ENCODE measurements at regions not wholly inside any gene's neighbourhood (a gene's known extent, or its start where the extent isn't known, plus 50 kb on each side); places are given as distances from the start of the nearest gene placed in this dataset.
A peak's percentile ranks its signal among the peaks of the same experiment; 100 is the strongest.

DNA sequence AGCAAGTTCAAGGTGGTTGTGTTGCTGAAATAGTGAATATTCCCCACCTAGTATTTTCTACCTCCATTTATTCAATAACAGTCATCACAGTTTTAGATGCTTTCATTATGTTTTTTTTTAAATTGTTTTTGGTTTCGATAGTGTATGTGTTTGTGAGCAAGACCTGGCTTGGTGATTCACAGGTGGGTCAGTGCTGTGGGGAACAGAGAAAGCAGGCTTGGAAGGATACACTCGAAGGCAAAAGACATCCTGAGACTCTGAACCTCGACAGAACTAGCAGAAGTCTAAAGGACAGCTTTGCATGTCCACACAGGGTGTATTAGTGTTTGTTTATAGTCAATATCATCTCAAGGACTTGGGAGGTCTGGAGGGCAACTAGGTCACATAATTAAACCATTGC lies 551.5 kb downstream of the RIT2 start:
- no peak for DNase-seq

DNA sequence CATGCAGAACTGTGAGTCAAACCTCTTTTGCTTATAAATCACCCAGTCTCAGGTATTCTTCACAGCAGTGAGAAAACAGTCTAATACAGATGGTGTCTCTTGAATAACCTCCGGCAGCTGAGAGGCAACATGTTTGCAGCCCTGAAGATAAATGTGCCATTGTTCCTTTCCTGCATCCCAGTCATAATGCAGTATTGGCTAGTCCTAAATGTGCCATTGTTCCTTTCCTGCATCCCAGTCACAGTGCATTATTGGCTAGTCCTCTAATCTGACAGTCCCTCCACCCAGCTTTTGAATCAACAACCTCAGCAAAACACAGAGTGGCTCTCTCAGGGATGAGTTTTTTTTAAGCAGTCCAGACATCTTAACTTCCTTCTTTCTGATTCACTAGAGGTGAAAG lies 550.7 kb downstream of the RIT2 start:
- DNase-seq = no peak

DNA sequence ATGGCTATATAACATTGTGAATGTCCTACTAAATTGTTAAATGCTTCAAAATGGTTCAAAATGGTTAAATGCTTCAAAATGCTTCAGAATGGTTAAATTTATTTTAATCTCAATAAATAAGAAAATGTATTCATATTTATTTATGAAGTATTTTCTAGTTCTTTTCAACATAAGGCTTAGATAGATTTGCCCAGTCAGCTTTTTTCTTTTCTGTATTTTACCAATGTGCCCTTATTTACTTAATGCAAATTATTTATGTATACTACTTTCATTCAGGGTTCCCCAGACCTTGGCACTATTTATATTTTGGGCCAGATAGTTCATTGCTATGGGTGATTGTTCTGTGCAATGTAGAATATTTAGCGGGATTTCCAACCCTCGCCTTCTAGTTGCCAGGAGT lies 546.7 kb downstream of the RIT2 start:
- no peak for DNase-seq

DNA sequence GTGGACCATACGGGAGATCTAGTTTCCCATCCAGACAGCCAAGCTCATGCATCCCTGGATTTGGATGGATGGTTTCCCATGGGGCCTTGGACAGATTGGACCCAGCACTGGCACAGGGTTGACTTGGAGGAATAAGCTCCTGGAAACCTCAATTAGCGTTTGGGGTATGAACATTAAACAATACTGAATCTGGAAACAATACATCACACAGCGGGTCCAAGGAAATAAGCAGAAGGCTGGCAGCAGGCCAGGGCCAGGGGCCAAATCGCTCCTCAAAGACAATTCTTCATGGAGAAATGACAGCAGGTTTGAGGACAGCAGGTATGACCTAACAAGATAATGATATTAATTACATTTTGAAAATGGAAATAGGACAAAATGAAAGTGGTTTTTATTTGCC lies 540.6 kb downstream of the RIT2 start:
- DNase-seq = peak; percentile 19

DNA sequence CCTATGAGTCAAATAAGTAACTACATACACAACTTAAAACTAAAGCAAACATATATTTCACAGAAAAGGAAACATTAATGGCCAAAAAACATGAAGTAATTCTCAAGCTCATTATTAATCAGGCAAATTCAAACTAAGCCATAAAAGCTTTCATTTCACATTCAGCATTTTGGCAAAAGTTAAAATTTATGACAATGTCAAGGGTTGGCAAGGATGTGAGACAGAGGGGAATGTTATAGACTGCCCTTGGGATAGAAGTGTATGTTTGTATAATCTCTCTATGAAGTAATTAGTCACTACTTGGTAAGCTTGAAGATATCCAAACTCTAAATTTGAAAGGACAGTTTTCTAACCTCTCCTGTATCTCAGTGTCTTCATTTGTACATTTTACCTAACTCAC lies 539.4 kb downstream of the RIT2 start:
- no peak for DNase-seq

DNA sequence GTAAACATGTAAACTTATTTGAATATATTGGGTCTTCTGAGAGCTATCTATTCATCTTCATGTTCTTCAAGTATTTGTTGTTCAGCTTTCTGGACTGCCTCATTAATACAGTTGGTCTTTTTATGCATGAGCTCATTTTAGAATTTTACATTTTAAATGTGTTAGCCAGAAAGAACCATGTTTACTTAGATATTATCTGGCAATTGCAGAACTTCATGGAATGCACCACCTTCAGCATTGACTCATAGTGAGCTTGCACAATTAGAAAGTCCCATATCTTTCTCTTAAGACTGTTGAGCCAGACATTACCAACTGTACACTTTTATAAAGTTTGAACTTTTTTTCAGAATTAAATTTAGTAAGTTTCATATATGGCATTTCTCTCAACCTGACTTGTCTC lies 536.7 kb downstream of the RIT2 start:
- DNase-seq = no peak

DNA sequence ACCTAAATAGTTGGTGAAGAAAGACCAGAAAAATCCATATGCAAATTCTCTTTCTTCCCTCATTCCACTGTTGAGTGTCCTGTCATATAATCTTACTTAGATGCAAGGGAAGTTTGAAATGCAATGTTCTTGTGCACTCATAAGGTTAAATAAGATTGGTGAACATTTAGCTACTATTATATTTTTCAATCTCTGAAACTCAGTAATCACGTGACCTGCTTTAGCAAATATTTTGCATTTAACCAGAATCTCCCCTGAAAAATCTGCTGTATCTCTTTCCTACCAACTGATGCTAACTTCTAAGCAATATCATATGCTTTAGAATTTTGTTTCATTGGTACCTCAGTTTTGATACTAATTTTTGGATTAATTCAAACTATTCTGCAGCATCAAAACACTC lies 533.2 kb downstream of the RIT2 start:
- no peak for DNase-seq

DNA sequence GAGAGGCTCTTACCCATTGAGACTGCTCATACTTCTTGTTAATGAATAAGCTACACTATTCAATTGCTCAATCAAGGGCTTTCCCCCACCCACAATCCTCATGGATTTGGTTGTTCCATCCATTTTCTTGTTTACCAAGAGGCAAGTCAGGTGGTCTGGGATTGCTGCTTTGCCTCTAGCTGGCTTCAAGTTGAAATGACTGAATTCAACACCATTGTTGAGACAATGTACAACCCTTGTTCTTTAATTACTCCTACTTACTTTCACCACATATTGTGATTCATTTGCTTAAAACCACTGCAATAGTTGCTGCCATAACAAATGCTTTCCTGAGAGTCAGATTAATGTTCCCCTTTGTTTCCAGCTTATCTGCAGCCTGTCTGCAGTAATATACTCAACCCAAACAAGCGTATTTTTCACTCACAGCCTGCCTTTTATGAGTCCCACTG lies 532.2 kb downstream of the RIT2 start:
- no peak for DNase-seq

DNA sequence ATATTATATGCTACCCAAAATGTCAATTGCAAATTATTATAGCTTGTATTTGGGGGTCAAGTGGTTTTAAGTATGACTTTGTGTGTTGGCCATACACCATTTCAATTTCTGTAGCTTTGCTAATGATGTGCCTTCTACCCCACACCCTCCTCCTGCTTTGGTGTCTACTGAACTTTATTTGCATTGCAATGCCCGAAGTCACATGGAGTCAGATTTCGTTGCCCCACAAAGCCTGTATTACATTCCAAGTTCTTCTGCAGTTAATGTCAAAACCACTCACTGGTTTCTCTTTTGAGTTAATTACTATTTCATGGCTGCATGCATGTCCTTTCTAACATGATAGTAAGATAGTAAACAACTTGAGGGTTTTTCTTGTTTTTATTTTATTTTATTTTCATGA lies 528.9 kb downstream of the RIT2 start:
- no peak for DNase-seq

DNA sequence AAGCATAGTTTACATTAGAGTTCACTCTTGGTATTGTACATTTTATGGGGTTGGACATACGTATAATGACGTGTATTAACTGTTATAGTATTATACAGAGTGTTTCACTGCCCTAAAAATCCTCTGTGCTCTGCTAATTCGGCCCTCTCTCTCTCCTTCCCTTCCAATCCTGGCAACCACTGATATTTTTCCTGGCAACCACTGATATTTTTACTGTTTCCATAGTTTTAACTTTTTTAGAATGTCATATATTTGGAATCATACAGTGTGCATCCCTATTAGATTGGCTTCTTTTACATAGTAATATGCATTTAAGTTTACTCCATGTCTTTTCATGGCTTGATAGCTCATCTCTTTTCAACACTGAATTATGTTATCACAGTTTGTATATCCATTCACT lies 526.7 kb downstream of the RIT2 start:
- no peak for DNase-seq

DNA sequence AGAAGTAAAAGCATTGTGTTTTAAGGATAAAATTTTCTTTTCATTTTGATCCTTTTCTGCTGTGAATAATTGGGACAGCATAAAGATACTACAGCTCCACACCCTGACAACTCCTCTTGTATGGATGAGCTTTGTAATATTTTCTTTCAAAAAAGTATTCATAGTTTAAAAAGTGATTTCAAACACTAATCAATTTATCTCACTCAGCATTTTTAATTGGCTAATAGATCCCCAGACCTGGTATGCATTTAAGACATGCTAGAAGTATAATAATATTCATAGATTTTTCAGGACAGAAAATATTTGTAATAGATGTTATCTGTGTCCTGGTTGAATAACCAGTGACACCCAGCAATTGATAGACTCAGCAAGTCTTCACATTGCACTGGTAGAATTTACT lies 510.7 kb downstream of the RIT2 start:
- no peak for DNase-seq

DNA sequence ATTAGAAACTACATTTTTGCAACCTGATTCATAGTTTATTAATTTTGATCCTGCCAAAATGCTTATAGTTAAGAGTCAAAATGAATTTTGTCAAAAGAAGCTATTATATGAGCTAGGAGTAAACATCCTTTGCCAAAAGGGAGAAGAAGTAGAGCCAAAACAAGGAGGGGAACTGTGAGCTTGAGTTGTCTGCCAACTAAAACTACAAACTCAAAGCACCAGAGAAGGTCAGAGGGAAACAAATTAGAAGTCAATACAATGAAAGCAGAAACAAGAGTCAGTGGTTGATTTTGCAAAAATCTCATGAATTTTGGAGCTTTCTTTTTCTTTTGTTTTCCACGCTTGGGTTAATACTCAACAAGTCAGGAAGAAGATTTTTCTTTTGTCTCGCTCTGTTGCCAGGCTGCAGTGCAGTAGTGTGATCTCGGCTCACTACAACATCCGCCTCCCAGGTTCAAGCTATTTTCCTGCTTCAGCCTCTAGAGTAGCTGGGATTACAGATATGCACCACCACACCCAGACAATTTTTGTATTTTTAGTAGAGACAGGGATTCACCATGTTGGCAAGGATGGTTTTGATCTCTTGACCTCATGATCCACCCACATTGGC lies 508.5 kb downstream of the RIT2 start:
- no peak for DNase-seq

DNA sequence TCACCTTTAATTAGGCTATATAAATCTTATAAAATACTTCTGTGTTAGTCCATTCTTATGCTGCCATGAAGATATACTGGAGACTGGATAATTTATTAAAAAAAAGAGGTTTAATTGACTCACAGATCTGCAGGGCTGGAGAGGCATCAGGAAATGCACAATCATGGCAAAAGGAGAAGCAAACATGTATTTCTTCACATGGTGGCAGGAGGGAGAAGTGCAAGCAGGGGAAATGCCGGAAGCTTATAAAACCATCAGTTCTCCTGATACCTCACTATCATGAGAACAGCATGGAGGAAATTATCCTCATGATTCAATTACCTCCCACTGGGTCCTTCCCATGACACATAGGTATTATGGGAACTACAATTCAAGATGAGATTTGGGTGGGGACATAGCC lies 504.4 kb downstream of the RIT2 start:
- DNase-seq = no peak

DNA sequence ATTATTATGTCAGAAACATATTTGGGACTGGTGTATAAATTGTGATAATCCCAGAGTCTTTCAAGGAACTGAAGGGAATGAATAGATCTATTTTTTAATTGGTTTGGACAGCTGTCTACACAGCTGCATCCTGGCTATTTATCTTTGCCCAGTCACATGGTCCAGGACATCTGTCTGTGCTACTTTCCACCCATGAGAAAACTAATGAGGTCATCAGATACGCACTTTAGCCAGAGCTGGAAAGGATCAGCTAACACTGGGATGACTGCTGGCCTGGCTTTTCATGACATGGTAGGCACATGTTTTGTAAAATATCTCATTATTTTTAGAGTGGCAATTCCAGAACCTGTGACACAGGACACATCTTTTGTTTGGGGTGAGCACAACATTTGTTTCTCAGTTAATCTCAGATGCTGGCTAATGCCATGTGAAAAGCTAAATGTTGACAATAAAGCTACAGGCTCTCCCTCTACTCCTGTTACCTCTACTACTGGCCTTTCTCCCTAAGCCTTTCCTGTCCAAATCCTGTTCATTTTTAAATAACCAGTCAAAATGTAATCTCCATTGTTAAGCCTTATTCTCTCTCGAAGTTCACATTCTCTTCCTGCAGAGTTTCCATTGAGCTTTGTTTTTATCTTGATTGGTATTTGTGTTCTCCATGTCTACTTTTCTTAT lies 500.7 kb downstream of the RIT2 start:
- peak; percentile 89 for DNase-seq

DNA sequence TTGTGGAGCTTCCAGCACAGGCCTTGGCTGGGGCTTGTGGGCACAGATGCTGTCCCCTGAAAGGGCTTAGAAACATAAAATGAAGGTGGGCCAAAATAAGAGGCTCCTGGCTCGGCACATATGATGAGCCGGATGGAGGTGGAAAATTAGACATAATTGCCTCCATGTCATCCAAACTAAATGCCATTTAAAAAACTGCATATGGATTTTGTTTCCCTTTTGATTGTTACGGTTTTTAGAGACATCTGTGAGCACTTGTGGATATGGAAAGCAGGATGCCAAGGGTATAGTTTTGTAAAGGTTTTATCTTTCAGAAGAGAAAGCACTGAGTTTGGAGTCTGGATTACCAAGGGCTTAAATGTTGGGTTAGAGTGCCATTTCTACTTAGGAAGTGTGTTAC lies 498.3 kb downstream of the RIT2 start:
- DNase-seq = no peak

DNA sequence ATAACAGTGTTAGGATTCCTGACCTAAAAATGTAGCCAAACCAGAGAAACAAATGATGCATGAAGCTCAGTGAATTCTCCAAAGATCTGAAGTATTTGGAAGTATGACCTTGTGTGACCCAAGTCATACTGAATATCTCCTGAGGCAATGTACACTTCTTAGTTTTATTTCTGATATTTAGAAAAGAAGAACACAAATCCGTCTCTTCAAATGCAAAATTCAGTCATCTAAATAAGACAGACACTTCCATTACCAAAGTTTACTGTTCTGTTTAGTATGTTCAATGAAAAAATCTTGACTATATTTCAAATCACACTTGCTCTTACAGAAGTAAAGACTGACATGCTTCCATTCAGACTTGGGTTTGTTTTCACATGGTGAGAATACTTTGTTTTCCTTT lies 495.7 kb downstream of the RIT2 start:
- DNase-seq = no peak

DNA sequence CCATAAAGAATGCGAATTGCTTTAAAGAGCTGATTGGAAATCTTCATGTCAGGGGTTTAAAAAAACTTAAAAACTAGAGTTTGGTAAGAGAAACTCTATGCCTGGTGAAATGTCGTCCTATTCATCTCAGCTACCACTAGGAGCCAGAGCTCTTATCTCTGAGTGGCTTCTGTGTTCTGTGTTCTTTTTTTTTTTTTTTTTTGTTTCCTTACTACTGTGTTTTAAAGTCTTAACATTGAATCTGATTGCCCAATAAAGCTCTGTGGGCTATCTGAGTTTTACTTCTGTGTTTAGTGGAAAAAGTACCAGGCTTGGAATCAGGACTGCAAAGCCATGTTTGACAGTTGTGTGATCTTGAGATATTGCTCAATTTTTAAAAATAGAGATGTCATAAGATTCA lies 494.8 kb downstream of the RIT2 start:
- DNase-seq = no peak

DNA sequence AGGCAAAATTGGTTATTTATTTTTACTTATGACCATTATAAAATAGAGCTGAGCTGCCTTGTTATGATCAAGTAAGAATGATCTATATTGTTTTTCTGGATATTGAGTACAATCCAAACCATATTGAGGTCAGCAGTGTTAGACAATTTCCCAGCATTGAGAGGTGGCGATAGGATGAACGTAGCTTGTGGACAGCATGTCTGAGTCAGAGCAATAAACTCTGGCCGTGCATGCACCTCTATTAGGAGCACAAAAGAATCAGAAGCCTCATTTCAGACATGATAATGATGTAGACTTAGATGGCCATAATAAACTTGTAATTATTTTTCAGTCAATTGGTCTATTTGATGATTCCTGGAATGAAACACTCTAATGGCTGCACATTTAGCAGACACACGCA lies 491.6 kb downstream of the RIT2 start:
- no peak for DNase-seq

DNA sequence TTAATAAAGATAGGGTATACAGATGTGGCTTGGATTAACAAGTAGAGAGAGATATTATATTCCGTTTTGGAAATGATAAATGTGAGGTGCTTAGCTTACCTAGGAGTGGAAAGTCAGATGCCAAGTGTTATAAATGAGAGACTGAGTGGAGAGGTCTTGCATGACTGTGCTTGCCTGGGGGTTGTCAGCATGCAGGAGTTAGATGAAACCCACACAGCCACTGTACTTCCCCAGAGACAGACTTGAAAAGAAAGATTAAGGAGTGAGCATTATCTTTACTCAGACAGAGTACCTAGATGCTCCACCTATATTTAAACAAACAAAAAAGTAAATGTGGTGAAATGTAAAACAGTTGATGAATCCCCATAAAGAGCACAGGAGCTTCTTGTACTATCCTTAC lies 482.7 kb downstream of the RIT2 start:
- no peak for DNase-seq

DNA sequence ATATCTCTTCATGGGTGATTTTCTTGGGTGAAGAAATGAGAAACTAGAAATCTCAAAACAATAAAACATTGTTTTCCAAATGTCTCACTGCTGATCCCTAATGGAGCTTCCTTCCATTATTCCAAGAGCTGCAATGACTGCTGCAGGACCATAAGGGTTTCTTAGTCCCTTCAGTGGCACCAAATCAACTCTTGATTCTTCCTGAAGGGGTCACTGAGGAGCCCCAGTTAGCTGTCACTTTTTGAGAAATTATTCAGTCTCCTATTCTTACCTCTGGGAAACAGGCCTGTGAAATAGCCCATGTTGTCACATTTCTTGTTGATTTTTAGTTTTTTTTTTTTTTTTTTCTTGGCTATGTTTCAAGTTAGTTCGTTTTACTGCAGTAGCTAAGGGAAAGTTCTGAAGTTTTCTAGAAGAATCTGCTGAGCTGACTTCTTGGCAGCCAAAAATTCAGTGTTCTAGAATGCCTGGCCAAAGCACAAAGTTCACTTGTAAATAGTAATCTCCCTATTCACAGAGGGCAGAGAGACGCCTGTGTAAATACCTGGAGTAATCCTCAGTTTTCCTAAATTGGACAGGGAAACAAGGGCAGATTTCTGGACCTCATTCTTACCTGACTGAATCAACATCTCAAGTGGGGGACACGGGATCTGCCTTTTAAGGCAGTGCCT lies 480.0 kb downstream of the RIT2 start:
- no peak for DNase-seq

DNA sequence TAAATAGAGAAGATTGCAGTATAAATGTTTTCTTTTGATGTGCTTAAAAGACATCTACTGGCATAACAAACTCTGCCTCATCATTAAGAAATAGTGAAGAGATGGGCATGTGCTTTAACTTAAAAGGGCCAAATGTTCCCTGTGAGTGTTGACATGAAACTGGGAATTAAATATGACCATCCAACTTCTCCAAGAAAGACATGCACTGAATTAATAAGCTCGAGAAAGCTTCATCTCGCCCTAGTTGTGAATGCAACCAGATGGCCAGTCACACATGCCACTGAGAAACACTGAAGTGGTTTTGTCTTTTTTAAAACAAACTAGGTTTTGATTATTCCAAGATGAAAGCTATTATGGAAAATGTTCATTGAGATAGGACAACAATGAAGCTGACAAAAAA lies 479.2 kb downstream of the RIT2 start:
- no peak for DNase-seq

DNA sequence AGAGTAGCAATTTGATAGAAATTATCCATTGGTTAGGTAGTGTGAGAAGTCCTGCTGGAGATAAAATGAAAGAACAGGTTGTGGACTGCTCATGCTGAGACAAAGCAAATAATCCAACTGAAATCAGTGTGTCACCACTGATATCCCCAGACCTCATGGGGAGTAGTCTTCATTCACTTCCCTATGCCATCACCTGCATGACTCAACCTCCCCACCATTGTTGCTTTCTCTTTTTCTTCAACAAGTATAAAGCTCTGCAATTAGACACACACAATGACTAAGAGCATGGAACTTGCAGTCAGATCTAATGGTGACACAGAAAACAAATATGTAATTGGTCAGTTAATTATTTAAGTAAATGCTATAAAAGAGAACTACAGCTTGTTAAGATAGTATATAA lies 475.3 kb downstream of the RIT2 start:
- no peak for DNase-seq

DNA sequence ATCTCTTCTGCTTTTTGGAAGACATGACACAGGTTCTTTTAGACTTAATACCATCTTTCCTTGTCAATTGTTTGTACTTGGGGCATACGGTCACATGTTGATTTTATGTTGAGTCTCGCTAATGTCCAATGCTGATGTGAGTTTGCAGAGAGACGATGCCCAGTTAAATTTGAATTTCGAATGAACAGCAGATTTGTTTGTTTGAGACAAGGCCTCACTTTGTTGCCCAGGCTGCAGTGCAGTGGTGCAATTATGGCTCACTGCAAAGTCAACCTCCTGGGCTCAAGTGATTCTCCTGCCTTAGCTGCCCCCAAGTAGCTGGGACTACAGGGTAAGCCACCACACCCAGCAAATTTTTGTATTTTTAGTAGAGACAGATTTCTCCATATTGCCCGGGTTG lies 473.5 kb downstream of the RIT2 start:
- DNase-seq = no peak

DNA sequence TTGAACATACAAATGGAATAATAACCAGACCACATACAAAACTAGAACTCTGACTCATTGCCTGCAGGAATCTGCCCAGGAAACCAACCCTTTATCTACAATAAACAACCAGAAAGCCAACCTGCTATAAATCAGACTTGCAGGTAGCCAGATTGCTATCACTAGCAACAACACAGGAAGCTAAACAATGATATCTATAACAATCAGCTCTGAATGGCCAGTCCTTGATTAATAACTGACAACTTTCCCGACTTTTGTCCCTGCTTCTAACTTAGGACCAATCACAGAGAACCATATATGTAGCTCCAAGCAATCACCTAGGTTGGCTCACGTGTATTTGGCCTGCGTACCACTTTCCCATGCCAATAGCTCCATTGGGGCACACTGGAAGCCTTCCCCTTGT lies 470.8 kb downstream of the RIT2 start:
- DNase-seq = no peak
